ENCODE measurements at regions not wholly inside any gene's neighbourhood (a gene's known extent, or its start where the extent isn't known, plus 50 kb on each side); places are given as distances from the start of the nearest gene placed in this dataset.

GRCh38 chr16:85398688-85399582 lies 214.2 kb upstream of the GSE1 start:
- H3K9me3 ChIP-seq, result no peaks in the 10 kb centered on the region
- H3K4me3 ChIP-seq, result no peak overlapping the region
- DNase-seq, result peak; percentile 34
- intact Hi-C loops (cut with DNase I), result no loop called here
- TF ChIP-seq, protein P1, sequence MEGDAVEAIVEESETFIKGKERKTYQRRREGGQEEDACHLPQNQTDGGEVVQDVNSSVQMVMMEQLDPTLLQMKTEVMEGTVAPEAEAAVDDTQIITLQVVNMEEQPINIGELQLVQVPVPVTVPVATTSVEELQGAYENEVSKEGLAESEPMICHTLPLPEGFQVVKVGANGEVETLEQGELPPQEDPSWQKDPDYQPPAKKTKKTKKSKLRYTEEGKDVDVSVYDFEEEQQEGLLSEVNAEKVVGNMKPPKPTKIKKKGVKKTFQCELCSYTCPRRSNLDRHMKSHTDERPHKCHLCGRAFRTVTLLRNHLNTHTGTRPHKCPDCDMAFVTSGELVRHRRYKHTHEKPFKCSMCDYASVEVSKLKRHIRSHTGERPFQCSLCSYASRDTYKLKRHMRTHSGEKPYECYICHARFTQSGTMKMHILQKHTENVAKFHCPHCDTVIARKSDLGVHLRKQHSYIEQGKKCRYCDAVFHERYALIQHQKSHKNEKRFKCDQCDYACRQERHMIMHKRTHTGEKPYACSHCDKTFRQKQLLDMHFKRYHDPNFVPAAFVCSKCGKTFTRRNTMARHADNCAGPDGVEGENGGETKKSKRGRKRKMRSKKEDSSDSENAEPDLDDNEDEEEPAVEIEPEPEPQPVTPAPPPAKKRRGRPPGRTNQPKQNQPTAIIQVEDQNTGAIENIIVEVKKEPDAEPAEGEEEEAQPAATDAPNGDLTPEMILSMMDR (IDR thresholded peaks at IDR 0.05), result no peak
- H3K36me3 ChIP-seq, result no peaks in the 10 kb centered on the region
- ATAC-seq, result no peak
- H3K27me3 ChIP-seq (ENCODE audit: low read depth), result no peaks in the 10 kb centered on the region
- H3K27ac ChIP-seq, result no peak overlapping the region
- H3K4me1 ChIP-seq, result peaks cover 29% of the 10 kb centered on the region

- Histone ChIP-seq H3K9me3 (no peaks in the 10 kb centered on the region), H3K4me3 (no peak overlapping the region), H3K36me3 (no peaks in the 10 kb centered on the region), H3K27me3 (ENCODE audit: low read depth) (no peaks in the 10 kb centered on the region), H3K4me1 (peaks cover 22% of the 10 kb centered on the region), H3K27ac (no peak overlapping the region)
- DNase-seq (peak; percentile 27), ATAC-seq (no peak)
- TF ChIP-seq, protein P1 (IDR thresholded peaks at IDR 0.05), result no peak
- intact Hi-C loops (cut with DNase I), result no loop called here
Observed at GRCh38 chr16:85399583-85400284, 213.4 kb upstream of the GSE1 start.

- intact Hi-C loops (cut with DNase I), result no loop called here
- no peak for ATAC-seq
- H3K9me3 ChIP-seq, result no peaks in the 10 kb centered on the region
- DNase-seq, result peak; percentile 32
- H3K4me3 ChIP-seq, result no peak overlapping the region
- TF ChIP-seq, protein P1 (IDR thresholded peaks at IDR 0.05), result no peak
- H3K27ac ChIP-seq, result no peak overlapping the region
- H3K36me3 ChIP-seq, result no peaks in the 10 kb centered on the region
- no peaks in the 10 kb centered on the region for H3K27me3 ChIP-seq (ENCODE audit: low read depth)
- peaks cover 14% of the 10 kb centered on the region for H3K4me1 ChIP-seq
Observed at GRCh38 chr16:85400305-85401205, 212.6 kb upstream of the GSE1 start.

DNA sequence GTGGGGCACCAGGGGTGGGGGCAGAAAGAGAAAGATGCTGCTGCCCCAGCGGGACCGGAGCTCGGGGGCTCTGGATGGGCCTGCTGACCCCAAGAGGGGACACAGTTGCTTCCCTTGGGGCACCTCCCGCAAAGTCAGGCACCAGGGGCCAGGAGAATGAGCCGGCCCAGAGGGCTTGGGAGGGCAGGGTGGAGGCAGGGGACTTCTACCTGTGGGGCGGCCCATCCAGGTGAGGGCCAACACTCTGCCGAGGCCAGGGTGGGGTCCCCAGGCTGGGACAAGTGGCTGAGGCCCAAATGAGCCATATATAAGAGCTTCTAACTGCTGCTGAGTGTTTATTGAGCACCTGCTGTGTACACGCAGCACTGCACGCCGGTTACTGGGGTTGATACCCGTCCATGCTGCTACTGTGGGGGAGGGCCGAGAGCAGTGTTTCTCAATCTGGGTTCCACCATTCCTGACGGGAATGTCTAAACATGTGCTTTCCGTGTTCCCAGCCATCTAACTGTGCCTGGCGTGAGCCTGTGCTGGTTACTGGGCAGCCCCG lies 211.7 kb upstream of the GSE1 start:
- Histone ChIP-seq H3K9me3 (no peaks in the 10 kb centered on the region), H3K4me1 (peaks cover 5% of the 10 kb centered on the region), H3K27ac (no peak overlapping the region), H3K27me3 (ENCODE audit: low read depth) (no peaks in the 10 kb centered on the region), H3K4me3 (no peak overlapping the region), H3K36me3 (no peaks in the 10 kb centered on the region)
- no peak for ATAC-seq
- DNase-seq, result peak; percentile 25
- TF ChIP-seq, protein P1 (IDR thresholded peaks at IDR 0.05), result no peak
- intact Hi-C loops (cut with DNase I), result no loop called here

Data from lower lobe of right lung (tissue), 2 donors.